ENCODE measurements at regions not wholly inside any gene's neighbourhood (a gene's known extent, or its start where the extent isn't known, plus 50 kb on each side); places are given as distances from the start of the nearest gene placed in this dataset.
A peak's percentile ranks its signal among the peaks of the same experiment; 100 is the strongest.

DNA sequence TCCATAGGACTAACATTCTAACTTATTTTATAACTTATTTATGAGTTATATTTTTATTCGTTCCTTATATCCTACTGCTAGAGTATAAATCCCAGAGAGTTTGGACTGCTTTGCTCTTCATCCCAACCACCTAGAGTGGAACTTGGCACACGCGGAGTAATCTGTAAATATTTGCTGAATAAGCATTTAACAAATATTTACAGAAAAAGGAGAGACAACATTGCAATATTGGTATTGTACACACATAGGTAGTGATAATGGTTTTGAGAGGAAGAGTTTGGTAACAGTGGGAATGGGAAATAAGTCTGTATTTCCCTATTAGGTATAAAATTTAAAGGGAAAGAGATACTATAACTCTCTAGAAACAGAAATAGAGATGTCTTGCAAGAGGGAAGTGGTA, 634.8 kb upstream of the CITED2 start:
- 81% methylated on average over 3 of the region's 3 CpGs for WGBS
- DNase-seq (ENCODE audit: low spot score): no peak
- intact Hi-C loops (cut with DNase I): no loop called here
- Histone ChIP-seq H3K36me3 (no peaks in the 10 kb centered on the region), H3K27me3 (replicated peaks; ENCODE audit: insufficient read depth) (no peaks in the 10 kb centered on the region), H3K4me3 (no peak overlapping the region), H3K27ac (no peak overlapping the region), H3K9me3 (no peaks in the 10 kb centered on the region), H3K4me1 (replicated peaks) (no peaks in the 10 kb centered on the region)
- TF ChIP-seq POLR2A (IDR thresholded peaks at IDR 0.05) (no peak), POLR2AphosphoS5 (IDR thresholded peaks at IDR 0.05) (no peak)
- TF ChIP-seq, protein P1, sequence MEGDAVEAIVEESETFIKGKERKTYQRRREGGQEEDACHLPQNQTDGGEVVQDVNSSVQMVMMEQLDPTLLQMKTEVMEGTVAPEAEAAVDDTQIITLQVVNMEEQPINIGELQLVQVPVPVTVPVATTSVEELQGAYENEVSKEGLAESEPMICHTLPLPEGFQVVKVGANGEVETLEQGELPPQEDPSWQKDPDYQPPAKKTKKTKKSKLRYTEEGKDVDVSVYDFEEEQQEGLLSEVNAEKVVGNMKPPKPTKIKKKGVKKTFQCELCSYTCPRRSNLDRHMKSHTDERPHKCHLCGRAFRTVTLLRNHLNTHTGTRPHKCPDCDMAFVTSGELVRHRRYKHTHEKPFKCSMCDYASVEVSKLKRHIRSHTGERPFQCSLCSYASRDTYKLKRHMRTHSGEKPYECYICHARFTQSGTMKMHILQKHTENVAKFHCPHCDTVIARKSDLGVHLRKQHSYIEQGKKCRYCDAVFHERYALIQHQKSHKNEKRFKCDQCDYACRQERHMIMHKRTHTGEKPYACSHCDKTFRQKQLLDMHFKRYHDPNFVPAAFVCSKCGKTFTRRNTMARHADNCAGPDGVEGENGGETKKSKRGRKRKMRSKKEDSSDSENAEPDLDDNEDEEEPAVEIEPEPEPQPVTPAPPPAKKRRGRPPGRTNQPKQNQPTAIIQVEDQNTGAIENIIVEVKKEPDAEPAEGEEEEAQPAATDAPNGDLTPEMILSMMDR (IDR thresholded peaks at IDR 0.05): no peak

DNA sequence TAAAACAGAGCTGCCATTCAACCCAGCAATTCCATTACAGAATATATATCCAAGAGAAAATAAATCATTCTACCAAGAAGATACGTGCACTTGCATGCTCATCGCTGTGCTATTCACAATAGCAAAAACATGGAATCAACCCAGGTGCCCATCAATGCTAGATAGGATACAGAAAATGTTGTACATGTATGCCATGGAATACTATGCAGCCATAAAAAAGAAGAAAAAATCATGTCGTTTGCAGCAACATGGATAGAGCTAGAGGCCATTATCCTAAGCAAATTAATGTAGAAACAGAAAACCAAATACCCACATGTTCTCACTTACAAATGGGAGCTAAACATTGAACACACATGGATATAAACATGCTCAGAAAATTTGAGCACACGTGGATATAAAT, 633.1 kb upstream of the CITED2 start:
- Histone ChIP-seq H3K9me3 (no peaks in the 10 kb centered on the region), H3K4me1 (replicated peaks) (no peaks in the 10 kb centered on the region), H3K36me3 (no peaks in the 10 kb centered on the region), H3K27me3 (replicated peaks; ENCODE audit: insufficient read depth) (no peaks in the 10 kb centered on the region), H3K4me3 (no peak overlapping the region), H3K27ac (no peak overlapping the region)
- 93% methylated on average over 4 of the region's 4 CpGs for WGBS
- DNase-seq (ENCODE audit: low spot score): no peak
- TF ChIP-seq POLR2AphosphoS5 (IDR thresholded peaks at IDR 0.05): no peak
- TF ChIP-seq, protein P1 (IDR thresholded peaks at IDR 0.05): no peak
- TF ChIP-seq POLR2A (IDR thresholded peaks at IDR 0.05): no peak
- intact Hi-C loops (cut with DNase I): no loop called here

DNA sequence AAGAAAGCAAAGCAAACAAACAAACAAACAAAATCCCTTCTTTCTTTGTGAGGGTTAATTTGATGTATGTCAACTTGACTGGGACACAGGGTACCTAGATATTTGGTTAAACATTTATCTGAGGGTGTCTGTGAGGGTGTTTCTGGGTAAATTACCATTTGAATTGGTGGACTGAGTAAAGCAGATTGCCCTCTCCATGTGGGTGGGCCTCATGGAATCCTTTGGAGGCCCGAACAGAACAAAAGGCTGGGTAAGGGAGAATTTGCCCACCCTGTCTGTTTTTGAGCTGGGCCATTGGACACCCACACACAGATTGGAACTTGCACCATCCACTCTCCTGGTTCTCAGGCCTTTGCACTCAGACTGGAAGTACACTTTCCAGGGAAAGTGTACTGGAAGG, 628.8 kb upstream of the CITED2 start:
- Histone ChIP-seq H3K4me1 (replicated peaks) (no peaks in the 10 kb centered on the region), H3K27ac (no peak overlapping the region), H3K9me3 (no peaks in the 10 kb centered on the region), H3K36me3 (no peaks in the 10 kb centered on the region), H3K4me3 (no peak overlapping the region), H3K27me3 (replicated peaks; ENCODE audit: insufficient read depth) (no peaks in the 10 kb centered on the region)
- TF ChIP-seq, protein P1 (IDR thresholded peaks at IDR 0.05): no peak
- TF ChIP-seq POLR2A (IDR thresholded peaks at IDR 0.05) (no peak), POLR2AphosphoS5 (IDR thresholded peaks at IDR 0.05) (no peak)
- DNase-seq (ENCODE audit: low spot score): no peak
- 76% methylated on average over 1 of the region's 1 CpG for WGBS
- intact Hi-C loops (cut with DNase I): no loop called here

DNA sequence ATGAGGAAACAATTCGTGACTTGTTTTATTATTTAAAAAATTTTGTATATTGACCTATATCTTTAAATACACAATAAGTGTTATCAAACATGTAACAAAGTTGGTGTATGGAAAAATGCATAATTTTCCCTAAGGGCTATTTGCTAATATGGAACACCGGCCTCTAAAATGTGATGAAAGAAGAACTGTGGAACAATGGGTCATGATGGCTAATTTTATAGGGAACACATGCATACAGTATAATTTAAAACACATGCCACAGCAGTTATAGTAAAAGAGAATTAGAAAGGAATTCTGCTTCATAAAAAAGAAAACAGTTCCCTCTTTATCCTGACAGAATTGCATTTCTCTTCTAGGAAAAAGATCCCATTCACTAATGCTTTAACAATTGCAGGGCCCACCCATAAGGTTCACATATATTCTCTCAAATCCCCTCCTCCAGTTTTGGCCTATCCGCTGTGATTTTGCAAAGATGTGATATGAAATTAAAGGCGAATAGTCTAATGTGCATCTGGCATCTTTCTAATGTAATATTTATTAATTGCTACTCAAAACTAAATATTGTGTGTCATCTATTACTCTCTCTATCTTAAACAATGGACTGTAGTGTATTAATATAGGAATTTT, 628.1 kb upstream of the CITED2 start:
- intact Hi-C loops (cut with DNase I): no loop called here
- no peak overlapping the region for H3K4me3 ChIP-seq
- WGBS: 53% methylated on average over 4 of the region's 4 CpGs

More for the DNA sequence above, 628.1 kb upstream of the CITED2 start:
- no peaks in the 10 kb centered on the region for H3K27me3 ChIP-seq (replicated peaks; ENCODE audit: insufficient read depth)
- TF ChIP-seq POLR2A (IDR thresholded peaks at IDR 0.05) (no peak), POLR2AphosphoS5 (IDR thresholded peaks at IDR 0.05) (peak; percentile 39)
- TF ChIP-seq, protein P1 (IDR thresholded peaks at IDR 0.05): no peak
- H3K36me3 ChIP-seq: no peaks in the 10 kb centered on the region
- DNase-seq (ENCODE audit: low spot score): no peak
- H3K9me3 ChIP-seq: no peaks in the 10 kb centered on the region
- H3K27ac ChIP-seq: no peak overlapping the region
- no peaks in the 10 kb centered on the region for H3K4me1 ChIP-seq (replicated peaks)
